Ovary (tissue), 7 donors: ENCODE measurements at regions not wholly inside any gene's neighbourhood (a gene's known extent, or its start where the extent isn't known, plus 50 kb on each side); places are given as distances from the start of the nearest gene placed in this dataset.

ENCODE experiments used
- DNase-seq, 5 donors: peaks; one replicate each; pipeline ENCODE4 v3.0.0-alpha.2; 2019 to 2020
- H3K27ac ChIP-seq, 2 donors: fragments of 200-600 bp; one replicate each; pipeline versions ENCODE4 v1.5.1 to v1.8.0; 2019 to 2022
- H3K27me3 ChIP-seq: fragments of 200-600 bp; one replicate; pipeline ENCODE4 v1.8.0; 2022
- H3K36me3 ChIP-seq: fragments of 200-600 bp; sonication (generic); one replicate; pipeline ENCODE4 v1.5.1; 2019
- H3K4me1 ChIP-seq: one replicate; pipeline ENCODE4 v1.8.1; 2013; ENCODE audit warnings: mild to moderate bottlenecking, moderate library complexity; ENCODE audit not compliant: insufficient read depth
- H3K4me3 ChIP-seq: fragments of 200-600 bp; sonication (generic); one replicate; pipeline ENCODE4 v1.5.1; 2017
- H3K9me3 ChIP-seq, 2 donors: fragments of 200-600 bp in 1 of 2; sonication (generic) in 1 of 2; one replicate each; pipeline versions ENCODE4 v1.5.1 to v1.8.1; 2013 to 2019; ENCODE audit warnings: mild to moderate bottlenecking in 1 of 2, moderate library complexity in 1 of 2
- CTCF ChIP-seq, 3 donors: fragments of 450-650 bp in 2 of 3; fragments of 200-600 bp in 1 of 3; IDR thresholded peaks; one replicate each; pipeline versions ENCODE4 v1.5.1 to v1.8.0; 2016 to 2022; ENCODE audit warnings: antibody characterized with exemption in 3 of 3, mild to moderate bottlenecking in 1 of 3
- EP300 ChIP-seq: sonication (generic); formaldehyde crosslinking; IDR thresholded peaks from one replicate; pipeline ENCODE4 v1.6.1; 2017; ENCODE audit warnings: antibody characterized with exemption
- POLR2A ChIP-seq: fragments of 450-650 bp; IDR thresholded peaks from one replicate; pipeline ENCODE4 v1.6.1; 2017; ENCODE audit warnings: antibody characterized with exemption, mild to moderate bottlenecking, moderate library complexity
- WGBS, 3 donors: extraction: QIAGEN DNeasy Blood & Tissue Kit in 1 of 3; methylation state at CpG; one replicate each; pipeline versions ENCODE4 v1.1.5 to v1.1.7; 2013 to 2017; 5-methylcytosine and 5-hydroxymethylcytosine counted together
- intact Hi-C, 4 donors: fragments of 100-400 bp; cut with DNase I; formaldehyde crosslinking; loops; one replicate each; pipeline versions ENCODE4 v1.11.0 to v1.15.1; 2022 to 2023
- donor health status: DM: no; HTN: no; CAD: no; lungs with moderate emphysema.
- donor health status: DM: no; HTN: no; CAD: no.
- donor health status: Bipolar disorder and iron deficiency.
- donor health status: DM: no; HTN: no; CAD: no.
- donor health status: DM: yes; HTN: yes; CAD: no.

GRCh38 chr6:120514544-120514943 is 819.7 kb downstream of the TBC1D32 start:
- no peak overlapping the region for H3K4me3 ChIP-seq
- WGBS, 3 donors: 74 to 80% (median 78%) methylated on average over 1 of the region's 1 CpG
- H3K9me3 ChIP-seq: no peaks in the 10 kb centered on the region
- H3K4me1 ChIP-seq: no peaks in the 10 kb centered on the region
- H3K36me3 ChIP-seq: no peaks in the 10 kb centered on the region
- no peak for TF ChIP-seq EP300
- no peak for TF ChIP-seq CTCF (IDR thresholded peaks at IDR 0.05)
- TF ChIP-seq POLR2A: no peak
- H3K27me3 ChIP-seq: no peaks in the 10 kb centered on the region
- intact Hi-C loops: no loop called here
- DNase-seq: no peak
- no peak overlapping the region for H3K27ac ChIP-seq

DNA sequence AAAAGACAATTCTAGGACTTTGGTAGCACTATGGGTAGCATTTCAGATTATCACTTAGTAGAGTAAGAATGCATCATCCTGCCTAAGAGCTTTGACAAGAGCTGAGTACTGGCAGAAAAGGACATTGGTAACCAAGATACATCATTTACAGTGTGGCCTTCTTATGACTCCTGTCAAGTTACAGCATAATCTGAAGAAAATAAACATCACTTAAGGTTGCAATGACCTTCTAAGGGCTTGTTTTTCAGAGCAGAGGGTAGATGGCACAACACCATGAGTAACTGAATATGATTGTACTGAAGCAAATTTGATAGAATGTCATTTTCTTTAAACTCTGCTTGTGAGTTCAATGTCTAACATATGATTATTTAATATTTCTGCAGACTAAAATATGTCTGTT is 822.6 kb downstream of the TBC1D32 start:
- TF ChIP-seq CTCF (IDR thresholded peaks at IDR 0.05) (no peak), EP300 (no peak), POLR2A (no peak)
- H3K4me1 ChIP-seq: no peaks in the 10 kb centered on the region
- H3K27ac ChIP-seq: no peak overlapping the region
- intact Hi-C loops: no loop called here
- H3K4me3 ChIP-seq: no peak overlapping the region
- no peaks in the 10 kb centered on the region for H3K36me3 ChIP-seq
- H3K9me3 ChIP-seq: no peaks in the 10 kb centered on the region
- H3K27me3 ChIP-seq: no peaks in the 10 kb centered on the region
- no peak for DNase-seq

- WGBS, 3 donors: 90 to 95% (median 92%) methylated on average over 6 of the region's 6 CpGs
- no peaks in the 10 kb centered on the region for H3K9me3 ChIP-seq
- intact Hi-C loops: no loop called here
- TF ChIP-seq CTCF (IDR thresholded peaks at IDR 0.05) (no peak), EP300 (no peak), POLR2A (no peak)
- H3K27me3 ChIP-seq: no peaks in the 10 kb centered on the region
- no peak overlapping the region for H3K4me3 ChIP-seq
- no peaks in the 10 kb centered on the region for H3K4me1 ChIP-seq
- H3K36me3 ChIP-seq: no peaks in the 10 kb centered on the region
- no peak overlapping the region for H3K27ac ChIP-seq
- DNase-seq: no peak
Observed at GRCh38 chr6:120498711-120499110, 835.6 kb downstream of the TBC1D32 start.

DNA sequence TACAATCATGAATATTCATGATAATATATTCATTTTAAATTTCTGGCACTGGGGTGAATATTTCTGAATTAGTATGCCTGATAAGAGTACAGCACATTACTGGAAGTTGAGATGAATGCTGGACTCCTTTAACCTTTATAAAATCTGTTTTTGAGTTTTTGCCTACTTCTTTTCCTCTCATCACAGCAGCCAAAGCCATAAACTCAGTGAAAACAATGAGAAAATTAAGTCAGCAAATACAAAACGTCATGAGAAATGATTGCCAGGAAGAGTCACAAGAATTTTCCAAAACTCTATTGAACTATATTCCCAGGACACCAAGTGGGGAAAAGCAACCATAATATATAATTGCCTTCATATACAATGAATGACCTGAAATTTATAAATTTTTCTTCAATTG is 837.6 kb downstream of the TBC1D32 start:
- Histone ChIP-seq H3K27ac (no peak overlapping the region), H3K9me3 (no peaks in the 10 kb centered on the region), H3K4me3 (no peak overlapping the region), H3K27me3 (no peaks in the 10 kb centered on the region), H3K36me3 (no peaks in the 10 kb centered on the region), H3K4me1 (no peaks in the 10 kb centered on the region)
- WGBS, 3 donors: 3 to 11% (median 6%) methylated on average over 1 of the region's 1 CpG
- DNase-seq: no peak
- intact Hi-C loops: no loop called here
- TF ChIP-seq EP300 (no peak), POLR2A (no peak), CTCF (IDR thresholded peaks at IDR 0.05) (no peak)

GRCh38 chr6:120493505-120493904 is 840.8 kb downstream of the TBC1D32 start:
- no peak overlapping the region for H3K27ac ChIP-seq
- intact Hi-C loops: no loop called here

More at GRCh38 chr6:120493505-120493904, 840.8 kb downstream of the TBC1D32 start:
- no peaks in the 10 kb centered on the region for H3K36me3 ChIP-seq
- no peak for DNase-seq
- H3K9me3 ChIP-seq: no peaks in the 10 kb centered on the region
- H3K4me3 ChIP-seq: no peak overlapping the region
- H3K4me1 ChIP-seq: no peaks in the 10 kb centered on the region
- no peaks in the 10 kb centered on the region for H3K27me3 ChIP-seq
- TF ChIP-seq EP300: no peak
- no peak for TF ChIP-seq CTCF (IDR thresholded peaks at IDR 0.05)
